ENCODE measurements at regions not wholly inside any gene's neighbourhood (a gene's known extent, or its start where the extent isn't known, plus 50 kb on each side); places are given as distances from the start of the nearest gene placed in this dataset.

GRCh38 chr15:68507447-68507846 lies 71.3 kb upstream of the CORO2B start:
- no peak for TF ChIP-seq ATF3 (CRISPR knock-in tag; conservative IDR thresholded peaks at IDR 0.05)
- no peak for TF ChIP-seq USF1 (CRISPR knock-in tag; IDR thresholded peaks at IDR 0.05)
- TF ChIP-seq TP53 (CRISPR knock-in tag; IDR thresholded peaks at IDR 0.05): no peak
- TF ChIP-seq CTCF (IDR thresholded peaks at IDR 0.05): no peak
- no peak for TF ChIP-seq IRF1 (CRISPR knock-in tag; IDR thresholded peaks at IDR 0.05)
- no peak for TF ChIP-seq ESRRA (CRISPR knock-in tag; IDR thresholded peaks at IDR 0.05; ENCODE audit: borderline replicate concordance)
- TF ChIP-seq NR2C2 (CRISPR knock-in tag; IDR thresholded peaks at IDR 0.05): no peak
- TF ChIP-seq ELF4 (CRISPR knock-in tag; IDR thresholded peaks at IDR 0.05; ENCODE audit: low read depth): no peak

All from WTC11 (cell line).